HL-60 (cell line): ENCODE measurements at regions not wholly inside any gene's neighbourhood (a gene's known extent, or its start where the extent isn't known, plus 50 kb on each side); places are given as distances from the start of the nearest gene placed in this dataset.
"Not testable (repeated sequence)": the region's sequence is repeated elsewhere in the genome, so short reads cannot be mapped to it uniquely, and the experiment has no call there.

Experiments used
- DNase-seq, 2 experiments: peaks; one replicate each; pipeline ENCODE4 v3.0.0-alpha.2; 2010 to 2020; ENCODE audit warnings: low read depth in 1 of 2, low spot score in 1 of 2
- H3K27ac ChIP-seq: fragments of 250-450 bp; sonication (Bioruptor Pico); replicated peaks from 2 replicates; pipeline ENCODE4 v1.5.1; 2020; ENCODE audit warnings: mild to moderate bottlenecking, moderate library complexity
- H3K27me3 ChIP-seq: fragments of 250-450 bp; sonication (Bioruptor Pico); 2 replicates; pipeline ENCODE4 v1.5.1; 2021; ENCODE audit warnings: mild to moderate bottlenecking, moderate library complexity; ENCODE audit not compliant: insufficient read depth, poor library complexity, severe bottlenecking
- H3K4me3 ChIP-seq: replicated peaks from 2 replicates; pipeline ENCODE4 v1.5.1; 2011; ENCODE audit warnings: mild to moderate bottlenecking, control low read depth, low read length; ENCODE audit not compliant: insufficient read depth
- CTCF ChIP-seq: IDR thresholded peaks from one replicate; pipeline ENCODE4 v1.5.1; 2011; ENCODE audit warnings: low read length, control low read depth, inconsistent platforms; ENCODE audit not compliant: insufficient read depth
- GABPA ChIP-seq: IDR thresholded peaks from 2 replicates; pipeline ENCODE4 v1.6.1; 2012; ENCODE audit warnings: low read depth
- POLR2AphosphoS5 ChIP-seq: IDR thresholded peaks from 2 replicates; pipeline ENCODE4 v1.6.1; 2012; ENCODE audit warnings: low read depth
- REST ChIP-seq: IDR thresholded peaks from 2 replicates; pipeline ENCODE4 v1.6.1; 2012; ENCODE audit warnings: low read depth; ENCODE audit not compliant: insufficient replicate concordance
- SPI1 ChIP-seq: IDR thresholded peaks from 2 replicates; pipeline ENCODE4 v1.6.1; 2012; ENCODE audit warnings: low read depth, mild to moderate bottlenecking, borderline replicate concordance

- no peak for DNase-seq
- TF ChIP-seq REST (no peak), SPI1 (no peak), GABPA (no peak), CTCF (no peak), POLR2AphosphoS5 (no peak)
- no peak overlapping the region for H3K4me3 ChIP-seq
- no peaks in the 10 kb centered on the region for H3K27me3 ChIP-seq
- no peak overlapping the region for H3K27ac ChIP-seq
These were observed 56.4 kb upstream of the NCOA3 start for GRCh38 chr20:47445291-47445690.

GRCh38 chr20:47447350-47448296 lies 54.1 kb upstream of the NCOA3 start:
- H3K4me3 ChIP-seq, DNase-seq, H3K27ac ChIP-seq, H3K27me3 ChIP-seq: not testable (repeated sequence)

DNA sequence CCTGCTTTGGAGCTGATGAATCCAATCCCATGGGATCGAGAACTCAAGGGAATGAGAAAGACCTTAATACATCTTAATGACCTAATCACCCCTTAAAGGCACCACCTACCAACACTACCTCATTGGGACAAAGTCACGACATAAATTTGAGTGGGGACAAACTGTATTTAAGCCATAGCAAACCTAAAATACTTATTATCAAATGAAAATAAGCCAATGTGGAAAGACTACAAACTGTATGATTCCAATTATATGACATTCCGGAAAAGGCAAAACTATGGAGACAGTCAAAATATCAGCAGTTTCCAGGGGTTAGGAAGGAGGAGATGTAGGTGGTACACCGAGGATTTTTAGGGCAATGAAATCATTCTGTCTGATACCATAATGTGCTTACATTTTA lies 53.3 kb upstream of the NCOA3 start:
- no peaks in the 10 kb centered on the region for H3K27me3 ChIP-seq

More for the DNA sequence above, 53.3 kb upstream of the NCOA3 start:
- H3K27ac ChIP-seq: no peak overlapping the region
- TF ChIP-seq SPI1 (no peak), GABPA (no peak), POLR2AphosphoS5 (no peak), REST (no peak), CTCF (no peak)
- no peak overlapping the region for H3K4me3 ChIP-seq
- DNase-seq: no peak
